ENCODE measurements at regions not wholly inside any gene's neighbourhood (a gene's known extent, or its start where the extent isn't known, plus 50 kb on each side); places are given as distances from the start of the nearest gene placed in this dataset.

GRCh38 chr10:94174838-94175237 is 181.1 kb downstream of the PLCE1 start:
- H3K9me2 ChIP-seq (replicated peaks; ENCODE audit: insufficient read depth, low read length) = no peaks in the 10 kb centered on the region
- no peaks in the 10 kb centered on the region for H3K79me2 ChIP-seq (ENCODE audit: insufficient read depth, low read length)
- H3K36me3 ChIP-seq (ENCODE audit: low read length) = no peaks in the 10 kb centered on the region
- no peaks in the 10 kb centered on the region for H3K9me3 ChIP-seq (ENCODE audit: insufficient read depth, low read length)
- H3K4me2 ChIP-seq (ENCODE audit: low read depth, low read length, poor library complexity, severe bottlenecking) = no peak overlapping the region
- no peaks in the 10 kb centered on the region for H3F3A ChIP-seq (ENCODE audit: insufficient read depth)
- no peaks in the 10 kb centered on the region for H3K27me3 ChIP-seq (ENCODE audit: low read length)
- no peak for TF ChIP-seq EZH2phosphoT487 (conservative IDR thresholded peaks at IDR 0.05; ENCODE audit: low read length)
- TF ChIP-seq CTCF (IDR thresholded peaks at IDR 0.05; ENCODE audit: insufficient read depth, low read length, poor library complexity, severe bottlenecking) = no peak
- no peak overlapping the region for H2AFZ ChIP-seq (ENCODE audit: low read depth, low read length, severe bottlenecking)
- no peak overlapping the region for H3K9ac ChIP-seq (ENCODE audit: low read length)
- H4K20me1 ChIP-seq (ENCODE audit: low read depth, low read length) = no peaks in the 10 kb centered on the region
- H3K4me3 ChIP-seq (ENCODE audit: insufficient read depth, low read length, poor library complexity, severe bottlenecking) = no peak overlapping the region
- H3K27ac ChIP-seq (ENCODE audit: low read depth, low read length) = no peak overlapping the region

GRCh38 chr10:94178475-94179253 is 184.1 kb downstream of the NOC3L start:
- H3K27ac ChIP-seq (ENCODE audit: low read depth, low read length) = no peak overlapping the region
- H3F3A ChIP-seq (ENCODE audit: insufficient read depth) = no peaks in the 10 kb centered on the region
- no peak overlapping the region for H2AFZ ChIP-seq (ENCODE audit: low read depth, low read length, severe bottlenecking)

GRCh38 chr10:94180576-94180975 is 182.2 kb downstream of the NOC3L start:
- Histone ChIP-seq H3K9me3 (ENCODE audit: insufficient read depth, low read length) (no peaks in the 10 kb centered on the region), H3K4me2 (ENCODE audit: low read depth, low read length, poor library complexity, severe bottlenecking) (no peak overlapping the region), H4K20me1 (ENCODE audit: low read depth, low read length) (no peaks in the 10 kb centered on the region), H3K79me2 (ENCODE audit: insufficient read depth, low read length) (no peaks in the 10 kb centered on the region), H3F3A (ENCODE audit: insufficient read depth) (no peaks in the 10 kb centered on the region), H3K9me2 (replicated peaks; ENCODE audit: insufficient read depth, low read length) (no peaks in the 10 kb centered on the region), H3K9ac (ENCODE audit: low read length) (no peak overlapping the region), H3K27ac (ENCODE audit: low read depth, low read length) (no peak overlapping the region), H3K36me3 (ENCODE audit: low read length) (no peaks in the 10 kb centered on the region), H3K4me3 (ENCODE audit: insufficient read depth, low read length, poor library complexity, severe bottlenecking) (no peak overlapping the region), H3K27me3 (ENCODE audit: low read length) (no peaks in the 10 kb centered on the region), H2AFZ (ENCODE audit: low read depth, low read length, severe bottlenecking) (no peak overlapping the region)
- TF ChIP-seq EZH2phosphoT487 (conservative IDR thresholded peaks at IDR 0.05; ENCODE audit: low read length) (no peak), CTCF (IDR thresholded peaks at IDR 0.05; ENCODE audit: insufficient read depth, low read length, poor library complexity, severe bottlenecking) (no peak)

More at GRCh38 chr10:94178475-94179253, 184.1 kb downstream of the NOC3L start:
- Histone ChIP-seq H4K20me1 (ENCODE audit: low read depth, low read length) (no peaks in the 10 kb centered on the region), H3K79me2 (ENCODE audit: insufficient read depth, low read length) (no peaks in the 10 kb centered on the region), H3K9me3 (ENCODE audit: insufficient read depth, low read length) (no peaks in the 10 kb centered on the region), H3K36me3 (ENCODE audit: low read length) (no peaks in the 10 kb centered on the region), H3K4me2 (ENCODE audit: low read depth, low read length, poor library complexity, severe bottlenecking) (no peak overlapping the region), H3K9ac (ENCODE audit: low read length) (no peak overlapping the region), H3K4me3 (ENCODE audit: insufficient read depth, low read length, poor library complexity, severe bottlenecking) (no peak overlapping the region), H3K27me3 (ENCODE audit: low read length) (no peaks in the 10 kb centered on the region), H3K9me2 (replicated peaks; ENCODE audit: insufficient read depth, low read length) (no peaks in the 10 kb centered on the region)
- TF ChIP-seq CTCF (IDR thresholded peaks at IDR 0.05; ENCODE audit: insufficient read depth, low read length, poor library complexity, severe bottlenecking) = no peak
- no peak for TF ChIP-seq EZH2phosphoT487 (conservative IDR thresholded peaks at IDR 0.05; ENCODE audit: low read length)
